GM19395 (cell line): ENCODE measurements at regions not wholly inside any gene's neighbourhood (a gene's known extent, or its start where the extent isn't known, plus 50 kb on each side); places are given as distances from the start of the nearest gene placed in this dataset.
A peak's percentile ranks its signal among the peaks of the same experiment; 100 is the strongest.

Source experiments
- ATAC-seq: cut with Tn5 transposase; IDR thresholded peaks from one replicate; pipeline ENCODE4 v1.9.1; 2021; ENCODE audit warnings: mild to moderate bottlenecking, moderate library complexity; ENCODE audit not compliant: unreplicated experiment

GRCh38 chr12:115012861-115013235 is 328.9 kb upstream of the TBX3 start:
- no peak for ATAC-seq

GRCh38 chr12:115011703-115012102 is 327.7 kb upstream of the TBX3 start:
- no peak for ATAC-seq

GRCh38 chr12:115010324-115010995 is 326.5 kb upstream of the TBX3 start:
- ATAC-seq, result no peak

- peak; percentile 93 for ATAC-seq
Observed at GRCh38 chr12:115008929-115009328, 325.0 kb upstream of the TBX3 start.

- ATAC-seq, result no peak
Observed at GRCh38 chr12:115004470-115005146, 320.6 kb upstream of the TBX3 start.

- ATAC-seq, result no peak
Observed at GRCh38 chr12:115002434-115002833, 318.5 kb upstream of the TBX3 start.

- no peak for ATAC-seq
Observed at GRCh38 chr12:115001571-115002180, 317.7 kb upstream of the TBX3 start.

GRCh38 chr12:115000038-115000437 is 316.1 kb upstream of the TBX3 start:
- no peak for ATAC-seq

GRCh38 chr12:114998750-114999128 is 314.8 kb upstream of the TBX3 start:
- no peak for ATAC-seq

GRCh38 chr12:114998118-114998749 is 314.3 kb upstream of the TBX3 start:
- ATAC-seq, result no peak

- no peak for ATAC-seq
Observed at GRCh38 chr12:114996382-114996781, 312.4 kb upstream of the TBX3 start.

GRCh38 chr12:114995891-114996290 is 311.9 kb upstream of the TBX3 start:
- ATAC-seq, result no peak

- ATAC-seq, result no peak
Observed at GRCh38 chr12:114993165-114993564, 309.2 kb upstream of the TBX3 start.

- no peak for ATAC-seq
Observed at GRCh38 chr12:114992443-114992842, 308.5 kb upstream of the TBX3 start.

- ATAC-seq, result no peak
Observed at GRCh38 chr12:114990381-114990780, 306.4 kb upstream of the TBX3 start.

- ATAC-seq, result no peak
Observed at GRCh38 chr12:114986849-114987248, 302.9 kb upstream of the TBX3 start.

- no peak for ATAC-seq
Observed at GRCh38 chr12:114986178-114986714, 302.3 kb upstream of the TBX3 start.

- no peak for ATAC-seq
Observed at GRCh38 chr12:114984634-114985061, 300.7 kb upstream of the TBX3 start.

GRCh38 chr12:114982760-114983159 is 298.8 kb upstream of the TBX3 start:
- no peak for ATAC-seq

- no peak for ATAC-seq
Observed at GRCh38 chr12:114981036-114981435, 297.1 kb upstream of the TBX3 start.

GRCh38 chr12:114976959-114977358 is 293.0 kb upstream of the TBX3 start:
- no peak for ATAC-seq

- ATAC-seq, result no peak
Observed at GRCh38 chr12:114976372-114976771, 292.4 kb upstream of the TBX3 start.
